Middle frontal gyrus (tissue), 1 donor: ENCODE measurements at regions not wholly inside any gene's neighbourhood (a gene's known extent, or its start where the extent isn't known, plus 50 kb on each side); places are given as distances from the start of the nearest gene placed in this dataset.

Experiments
- DNase-seq: peaks from one replicate; pipeline ENCODE4 v3.0.0-alpha.2; 2015; ENCODE audit warnings: low spot score; ENCODE audit errors: extremely low spot score

DNA sequence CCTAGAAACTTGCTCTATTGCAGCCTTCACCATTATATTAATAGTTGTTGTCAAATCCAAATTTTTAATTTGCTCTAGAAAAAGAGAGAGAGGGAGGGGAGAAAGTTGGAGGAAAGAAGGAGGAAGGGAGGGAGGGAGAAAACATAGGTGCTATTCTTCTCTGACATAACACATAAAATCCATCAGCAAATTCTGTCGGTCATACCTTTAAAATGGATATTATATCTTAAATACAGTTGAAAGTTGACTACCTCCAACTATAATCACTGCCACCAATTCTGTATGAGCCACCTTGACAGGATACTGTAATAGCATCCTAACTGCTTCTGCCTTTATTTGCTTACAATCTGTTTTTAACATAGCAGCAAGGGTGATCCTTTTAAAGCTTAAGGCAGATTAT, 314.7 kb upstream of the ALCAM start:
- no peak for DNase-seq

- DNase-seq, result no peak
Measured at GRCh38 chr3:105062853-105063252, 303.9 kb upstream of the ALCAM start.

DNA sequence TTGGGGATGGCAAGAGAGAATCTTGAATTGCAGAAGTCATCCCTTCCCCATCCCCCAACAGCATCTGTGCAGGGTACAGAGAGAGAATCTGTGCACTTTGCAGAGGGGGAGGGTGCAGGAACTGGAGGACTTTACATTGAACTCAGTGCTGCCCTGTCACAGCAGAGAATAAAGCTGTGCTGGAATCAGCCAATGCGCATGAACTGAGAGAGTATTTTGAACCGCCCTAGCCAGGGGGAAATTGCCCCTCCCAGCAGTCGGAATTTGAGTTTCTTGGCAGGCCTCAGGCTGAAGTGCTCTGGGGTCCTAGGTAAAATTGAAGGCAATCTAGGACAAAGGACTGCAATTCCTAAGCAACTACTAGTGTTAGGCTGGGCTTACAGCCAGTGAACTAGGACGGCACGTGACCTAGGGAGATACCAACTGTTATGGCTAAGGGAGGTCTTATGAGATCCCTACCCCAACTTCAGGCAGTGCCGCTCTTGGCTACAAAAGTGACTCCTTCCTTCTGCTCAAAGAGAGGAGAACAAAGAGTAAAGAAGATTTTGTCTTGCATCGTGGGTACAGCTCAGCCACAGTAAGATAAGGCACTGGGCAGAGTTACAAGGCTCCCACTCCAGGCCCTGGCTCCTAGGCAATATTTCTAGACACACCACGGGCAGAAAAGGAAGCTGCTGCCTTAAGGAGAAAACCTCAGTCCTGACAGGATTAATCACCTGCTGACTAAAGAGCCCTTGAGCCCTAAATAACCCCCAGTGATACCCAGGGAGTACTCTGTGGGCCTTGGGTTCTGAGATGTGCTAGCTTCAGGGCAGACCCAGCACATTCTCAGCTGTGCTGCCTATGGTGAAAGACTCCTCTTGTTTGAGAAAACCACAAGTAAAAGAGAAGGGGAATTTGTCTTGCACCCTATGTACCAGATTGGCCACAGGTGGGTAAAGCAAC, 300.5 kb upstream of the ALCAM start:
- DNase-seq, result no peak

DNA sequence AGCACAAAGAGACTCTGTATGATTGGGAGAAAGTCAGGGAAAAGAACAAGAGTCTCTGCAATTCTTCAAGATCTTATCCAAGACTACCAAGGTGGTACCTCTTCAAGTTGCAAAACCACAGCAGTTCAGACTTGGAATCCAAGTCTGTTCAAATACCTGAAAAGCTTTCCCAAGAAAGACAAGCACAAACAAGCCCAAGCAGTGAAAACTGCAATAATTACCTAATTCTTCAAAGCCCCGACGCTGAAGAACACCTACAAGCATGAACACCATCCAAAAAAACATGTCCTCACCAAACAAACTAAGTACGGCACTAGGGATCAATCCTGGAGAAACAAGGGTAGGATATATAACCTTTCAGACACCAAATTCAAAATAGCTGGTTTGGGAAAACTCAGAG, 299.3 kb upstream of the ALCAM start:
- DNase-seq, result no peak

GRCh38 chr3:105077060-105077822, 289.5 kb upstream of the ALCAM start:
- no peak for DNase-seq

GRCh38 chr3:105083945-105084344, 282.8 kb upstream of the ALCAM start:
- no peak for DNase-seq

- DNase-seq, result no peak
Measured at GRCh38 chr3:105085506-105085905, 281.2 kb upstream of the ALCAM start.

GRCh38 chr3:105093371-105094252, 273.1 kb upstream of the ALCAM start:
- DNase-seq, result no peak

- DNase-seq, result no peak
Measured at GRCh38 chr3:105094588-105094987, 272.1 kb upstream of the ALCAM start.

DNA sequence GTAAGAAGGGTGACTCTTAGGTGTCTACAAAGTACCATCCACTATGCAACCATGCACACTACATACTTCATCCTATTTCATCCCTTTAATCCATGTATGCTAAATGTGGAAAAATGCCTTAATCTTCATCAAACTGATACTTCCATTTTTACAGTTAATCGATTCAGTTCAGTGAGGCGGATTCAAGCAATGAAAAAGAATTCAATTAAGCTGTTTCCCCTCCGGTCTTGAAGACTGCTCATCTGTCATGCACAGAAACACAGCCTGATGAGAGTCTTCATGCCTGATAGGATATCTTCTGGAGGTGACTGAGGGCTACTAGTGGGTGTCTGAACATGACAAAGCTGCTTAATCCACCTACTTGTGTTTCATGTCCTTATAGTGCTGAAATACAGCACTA, 270.6 kb upstream of the ALCAM start:
- DNase-seq, result no peak

DNA sequence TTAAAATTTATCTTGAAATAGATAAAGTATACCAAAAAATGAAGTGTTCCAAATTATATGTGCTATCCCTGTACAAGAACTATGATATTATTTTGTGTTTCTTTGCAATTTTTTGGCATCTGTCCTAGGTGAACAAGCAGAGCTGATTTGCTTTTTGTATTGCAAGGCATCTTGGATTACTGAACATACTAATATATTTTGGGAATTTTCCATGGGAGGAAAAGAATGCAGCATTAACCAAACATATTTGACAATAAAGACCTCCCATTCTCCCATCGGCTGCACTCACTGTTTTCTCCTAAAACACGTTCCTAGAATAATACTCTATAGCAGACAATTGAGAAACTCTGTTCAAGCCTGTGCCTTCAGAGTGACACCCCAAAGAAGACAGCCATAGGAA, 265.1 kb upstream of the ALCAM start:
- DNase-seq, result no peak

DNA sequence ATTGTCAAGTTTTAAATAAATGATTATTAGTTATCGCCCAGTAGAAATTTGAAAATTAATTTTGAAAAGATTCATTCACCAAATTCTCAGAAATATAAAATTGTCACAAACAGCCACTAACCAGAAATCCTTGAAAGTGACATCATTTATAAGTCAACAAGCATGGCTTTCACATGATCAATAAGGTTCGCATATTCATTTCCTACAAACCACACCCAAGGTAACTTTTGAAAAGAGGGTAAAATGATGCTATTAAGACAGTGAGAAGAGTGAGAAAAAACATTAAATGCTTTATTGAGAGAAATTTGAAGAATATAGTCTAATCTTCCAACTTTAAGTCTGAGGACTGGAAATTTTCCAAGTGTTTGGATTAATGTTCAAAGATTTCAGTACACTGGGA, 263.6 kb upstream of the ALCAM start:
- DNase-seq, result no peak

GRCh38 chr3:105108823-105109222, 257.9 kb upstream of the ALCAM start:
- no peak for DNase-seq

DNA sequence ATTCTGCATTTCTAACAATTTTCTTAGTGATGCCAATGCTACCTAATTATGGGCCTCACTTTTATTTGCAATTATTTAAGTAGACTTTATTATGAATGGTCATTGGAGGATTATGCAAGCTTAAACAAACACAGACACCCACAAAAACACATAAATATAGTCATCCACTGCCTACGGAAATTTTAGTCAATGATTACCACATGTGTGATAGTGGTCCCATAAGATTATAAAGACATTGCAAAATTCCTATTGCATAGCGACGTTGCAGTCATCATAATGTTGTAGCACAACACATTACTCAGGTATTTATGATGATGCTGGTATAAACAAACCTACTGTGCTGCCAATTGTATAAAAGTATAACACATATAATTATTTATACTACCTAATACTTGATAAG, 247.8 kb upstream of the ALCAM start:
- DNase-seq, result no peak

DNA sequence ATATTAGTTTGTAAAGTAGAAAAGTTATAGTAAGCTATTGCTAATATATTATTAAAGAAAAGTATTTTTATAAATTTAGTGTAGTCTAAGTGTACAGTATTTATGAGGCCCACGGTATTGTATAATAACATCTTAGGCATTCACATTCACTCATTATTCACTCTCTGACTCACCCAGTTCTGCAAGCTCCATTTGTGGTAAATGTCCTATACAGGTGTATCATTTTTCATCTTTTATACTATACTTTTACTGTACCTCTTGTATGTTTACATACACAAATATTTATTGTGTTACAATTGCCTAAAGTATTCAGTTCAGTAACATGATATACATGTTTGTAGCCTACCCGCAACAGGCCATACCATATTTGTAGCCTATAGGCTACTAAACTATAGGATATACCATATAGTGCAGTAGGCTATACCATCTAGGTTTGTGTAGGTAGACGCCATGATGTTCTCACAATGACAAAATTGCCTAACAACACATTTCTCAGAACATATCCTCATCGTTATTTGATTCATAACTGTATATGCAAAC, 246.8 kb upstream of the ALCAM start:
- no peak for DNase-seq

- no peak for DNase-seq
Measured at GRCh38 chr3:105130911-105131310, 235.8 kb upstream of the ALCAM start.

DNA sequence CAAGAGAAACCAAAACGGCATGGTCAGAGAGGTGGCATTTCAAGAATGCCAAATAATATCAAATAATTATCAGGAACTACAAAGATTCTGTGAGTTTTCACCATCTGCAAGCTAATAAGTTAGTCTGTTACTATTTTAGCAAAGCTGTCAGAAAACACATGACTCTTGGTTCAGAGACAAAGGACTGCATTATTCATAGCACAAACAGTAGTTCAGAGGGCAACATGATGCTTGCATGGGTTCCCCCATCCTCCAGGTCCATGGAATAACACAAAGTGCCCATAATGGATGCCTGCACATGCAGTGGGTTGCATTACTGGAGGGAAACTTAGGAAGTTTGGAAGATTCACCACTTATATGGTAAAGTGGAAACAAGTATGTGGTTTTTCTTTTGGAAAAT, 228.8 kb upstream of the ALCAM start:
- DNase-seq, result no peak

DNA sequence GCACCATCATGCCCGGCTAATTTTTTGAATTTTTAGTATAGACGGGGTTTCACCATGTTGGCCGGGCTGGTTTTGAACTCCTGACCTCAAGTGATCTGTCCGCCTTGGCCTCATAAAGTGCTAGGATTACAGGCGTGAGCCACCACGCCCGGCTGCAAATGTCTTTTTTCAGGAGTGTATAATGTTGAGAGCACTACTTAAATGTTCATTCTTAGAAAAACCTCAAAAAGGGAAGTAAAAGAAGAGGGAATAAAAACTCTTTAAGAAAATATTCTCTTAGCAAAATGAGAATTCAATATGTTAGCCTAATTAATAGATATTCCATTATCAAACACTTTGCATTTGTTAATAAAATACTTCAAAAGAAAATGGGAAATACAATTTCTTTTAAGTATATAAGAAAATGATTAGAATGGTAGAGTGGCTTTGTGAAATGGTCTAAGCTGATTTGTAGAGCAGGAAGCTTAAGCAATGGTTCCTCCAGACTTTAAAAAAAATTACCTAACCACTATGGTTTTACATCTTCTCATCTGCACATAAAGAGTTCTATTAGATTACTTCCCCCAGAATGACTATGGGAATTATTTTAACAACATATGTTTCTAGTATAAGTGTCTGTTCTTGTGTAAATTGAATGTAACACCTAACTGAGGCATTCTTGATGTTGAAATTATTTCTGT, 226.7 kb upstream of the ALCAM start:
- no peak for DNase-seq

DNA sequence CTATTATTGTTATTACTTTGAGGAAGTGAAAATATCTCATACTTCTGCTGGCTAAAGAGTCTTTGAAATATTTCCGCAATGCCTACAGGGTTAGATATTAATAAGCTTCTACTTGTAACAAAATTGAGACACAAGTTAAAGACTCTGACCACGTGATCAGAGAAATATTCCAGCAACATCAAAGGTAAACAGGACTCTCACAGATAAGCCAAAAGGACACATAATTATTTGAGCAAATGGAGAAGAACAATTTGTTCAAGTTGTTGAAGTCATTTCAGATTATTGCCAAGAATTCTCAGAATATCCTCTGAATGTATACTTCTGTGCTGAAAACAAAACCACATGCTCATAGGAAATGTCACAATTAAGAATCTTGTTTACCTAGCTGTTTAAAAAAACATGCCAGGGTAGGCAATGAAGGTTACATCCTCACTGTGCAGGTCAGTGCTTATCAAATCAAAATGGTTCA, 225.8 kb upstream of the ALCAM start:
- no peak for DNase-seq

DNA sequence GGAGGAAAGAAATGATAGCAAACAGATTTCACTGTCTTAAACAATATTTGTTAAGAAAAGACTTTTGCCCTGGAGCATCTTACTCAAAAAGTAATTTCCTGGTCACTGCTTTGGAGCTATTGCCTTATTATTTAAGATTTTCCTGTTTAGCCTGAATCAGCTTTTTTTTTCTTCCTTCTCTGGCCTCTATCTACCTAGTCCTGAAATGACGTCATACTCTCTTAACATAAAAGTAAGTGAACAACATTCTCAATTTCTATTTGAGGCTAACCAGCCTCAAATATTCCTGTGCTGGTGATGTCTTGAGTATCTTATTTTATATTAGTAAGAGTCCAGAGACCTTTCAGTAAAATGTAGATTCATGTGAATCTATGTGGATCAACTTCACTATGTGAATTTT, 221.9 kb upstream of the ALCAM start:
- no peak for DNase-seq

- DNase-seq, result no peak
Measured at GRCh38 chr3:105145511-105145910, 221.2 kb upstream of the ALCAM start.
